ENCODE measurements at regions not wholly inside any gene's neighbourhood (a gene's known extent, or its start where the extent isn't known, plus 50 kb on each side); places are given as distances from the start of the nearest gene placed in this dataset.

DNA sequence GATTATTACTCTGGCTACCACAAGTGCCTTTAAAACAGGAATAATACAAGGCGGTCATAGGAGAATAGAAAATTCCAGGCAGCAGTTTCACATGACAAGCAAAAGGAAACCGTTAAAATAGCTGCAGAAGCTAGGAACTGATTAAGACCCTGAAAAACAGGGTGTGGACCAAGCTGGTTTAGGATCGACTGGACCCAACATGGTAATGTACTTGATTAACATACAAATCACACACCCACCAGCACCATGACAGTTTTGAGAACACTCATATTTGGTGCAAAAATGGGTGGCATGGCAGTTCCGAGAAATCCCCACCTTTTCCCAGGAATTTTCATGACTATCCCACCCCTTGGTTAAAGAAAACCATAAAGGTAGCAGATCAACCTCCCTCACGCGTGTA, 51.9 kb upstream of the TMEM163 start:
- H3K4me1 ChIP-seq (ENCODE audit: insufficient read depth, low read length), result peaks cover 23% of the 10 kb centered on the region
- no peaks in the 10 kb centered on the region for H3K36me3 ChIP-seq (ENCODE audit: insufficient read depth, low read length)
- no peak overlapping the region for H3K27ac ChIP-seq (ENCODE audit: low read depth, low read length)
- DNase-seq (ENCODE audit: insufficient read length, low spot score, missing footprints), result no peak
- H3K79me2 ChIP-seq (ENCODE audit: insufficient read depth, low read length), result no peaks in the 10 kb centered on the region
- H3K27me3 ChIP-seq (ENCODE audit: insufficient read depth, low read length), result no peaks in the 10 kb centered on the region
- no peaks in the 10 kb centered on the region for H3K9me3 ChIP-seq (ENCODE audit: low read depth, low read length)
- H3K4me3 ChIP-seq (ENCODE audit: insufficient read depth, low read length), result no peak overlapping the region
- no peaks in the 10 kb centered on the region for H4K20me1 ChIP-seq (ENCODE audit: insufficient read depth, low read length)
- no peak overlapping the region for H3K4me2 ChIP-seq (ENCODE audit: insufficient read depth, low read length)
- TF ChIP-seq, protein P1, sequence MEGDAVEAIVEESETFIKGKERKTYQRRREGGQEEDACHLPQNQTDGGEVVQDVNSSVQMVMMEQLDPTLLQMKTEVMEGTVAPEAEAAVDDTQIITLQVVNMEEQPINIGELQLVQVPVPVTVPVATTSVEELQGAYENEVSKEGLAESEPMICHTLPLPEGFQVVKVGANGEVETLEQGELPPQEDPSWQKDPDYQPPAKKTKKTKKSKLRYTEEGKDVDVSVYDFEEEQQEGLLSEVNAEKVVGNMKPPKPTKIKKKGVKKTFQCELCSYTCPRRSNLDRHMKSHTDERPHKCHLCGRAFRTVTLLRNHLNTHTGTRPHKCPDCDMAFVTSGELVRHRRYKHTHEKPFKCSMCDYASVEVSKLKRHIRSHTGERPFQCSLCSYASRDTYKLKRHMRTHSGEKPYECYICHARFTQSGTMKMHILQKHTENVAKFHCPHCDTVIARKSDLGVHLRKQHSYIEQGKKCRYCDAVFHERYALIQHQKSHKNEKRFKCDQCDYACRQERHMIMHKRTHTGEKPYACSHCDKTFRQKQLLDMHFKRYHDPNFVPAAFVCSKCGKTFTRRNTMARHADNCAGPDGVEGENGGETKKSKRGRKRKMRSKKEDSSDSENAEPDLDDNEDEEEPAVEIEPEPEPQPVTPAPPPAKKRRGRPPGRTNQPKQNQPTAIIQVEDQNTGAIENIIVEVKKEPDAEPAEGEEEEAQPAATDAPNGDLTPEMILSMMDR (IDR thresholded peaks at IDR 0.05; ENCODE audit: extremely low read depth, low read depth, low read length), result no peak
- H2AFZ ChIP-seq (ENCODE audit: low read length), result no peak overlapping the region

DNA sequence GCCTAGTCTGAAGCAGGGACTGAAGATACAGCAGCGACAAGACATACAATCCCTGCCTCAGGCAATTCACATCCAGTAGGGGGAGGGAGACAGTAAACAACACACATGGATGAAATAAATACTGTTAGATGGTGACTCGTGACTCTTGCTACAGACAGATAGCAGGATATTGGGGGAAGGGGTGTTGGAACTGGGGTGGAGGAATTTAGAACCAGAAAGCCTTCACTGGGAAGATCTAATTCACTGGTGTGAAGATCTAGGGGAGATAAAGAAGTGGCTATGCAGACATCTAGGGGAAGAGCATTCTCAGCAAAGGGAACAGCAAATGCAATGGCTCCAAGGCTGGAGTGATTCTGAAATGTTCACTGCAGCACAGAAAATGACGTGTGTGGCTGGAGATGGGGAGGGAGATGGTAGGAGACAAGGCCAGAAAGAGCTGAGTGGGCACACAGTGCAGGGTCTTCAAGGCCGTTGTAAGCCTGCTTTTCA, 52.6 kb upstream of the TMEM163 start:
- no peaks in the 10 kb centered on the region for H3K79me2 ChIP-seq (ENCODE audit: insufficient read depth, low read length)
- H3K4me3 ChIP-seq (ENCODE audit: insufficient read depth, low read length), result no peak overlapping the region
- no peaks in the 10 kb centered on the region for H3K9me3 ChIP-seq (ENCODE audit: low read depth, low read length)
- no peaks in the 10 kb centered on the region for H3K27me3 ChIP-seq (ENCODE audit: insufficient read depth, low read length)
- no peak overlapping the region for H2AFZ ChIP-seq (ENCODE audit: low read length)
- H3K4me1 ChIP-seq (ENCODE audit: insufficient read depth, low read length), result peaks cover 23% of the 10 kb centered on the region
- no peak overlapping the region for H3K27ac ChIP-seq (ENCODE audit: low read depth, low read length)
- DNase-seq (ENCODE audit: insufficient read length, low spot score, missing footprints), result no peak
- H3K4me2 ChIP-seq (ENCODE audit: insufficient read depth, low read length), result no peak overlapping the region
- no peaks in the 10 kb centered on the region for H3K36me3 ChIP-seq (ENCODE audit: insufficient read depth, low read length)
- no peaks in the 10 kb centered on the region for H4K20me1 ChIP-seq (ENCODE audit: insufficient read depth, low read length)
- TF ChIP-seq, protein P1 (IDR thresholded peaks at IDR 0.05; ENCODE audit: extremely low read depth, low read depth, low read length), result no peak

DNA sequence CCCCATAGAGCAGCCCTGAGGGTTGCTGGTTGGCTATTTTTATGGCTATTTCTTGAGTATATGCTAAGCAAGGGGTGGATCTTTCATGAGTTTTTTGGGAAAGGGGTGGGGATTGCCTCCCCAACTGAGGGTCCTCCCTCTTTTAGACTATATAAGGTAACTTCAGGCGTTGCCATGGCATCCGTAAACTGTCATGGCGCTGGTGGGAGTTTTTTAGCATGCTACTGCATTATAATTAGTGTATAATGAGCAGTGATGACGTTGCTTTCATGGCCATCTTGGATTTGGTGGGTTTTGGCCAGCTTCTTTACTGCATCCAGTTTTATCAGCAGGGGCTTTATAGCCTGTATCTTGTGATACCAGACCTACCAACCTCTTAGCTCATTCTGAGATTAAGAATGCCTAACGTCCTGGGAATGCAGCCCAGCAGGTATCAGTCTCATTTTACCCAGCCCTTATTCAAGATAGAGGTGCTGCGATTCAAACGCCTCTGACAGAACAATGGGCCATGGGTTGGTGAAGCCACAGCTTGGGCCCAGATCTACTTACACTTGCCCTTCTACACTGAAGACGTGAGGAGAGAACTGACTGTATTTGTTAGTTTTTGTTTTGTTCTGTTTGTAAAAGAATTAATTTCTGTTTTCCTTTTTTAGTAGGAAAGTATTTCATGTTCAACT, 53.8 kb upstream of the TMEM163 start:
- H3K9me3 ChIP-seq (ENCODE audit: low read depth, low read length), result no peaks in the 10 kb centered on the region
- no peaks in the 10 kb centered on the region for H3K79me2 ChIP-seq (ENCODE audit: insufficient read depth, low read length)
- no peak for DNase-seq (ENCODE audit: insufficient read length, low spot score, missing footprints)
- H2AFZ ChIP-seq (ENCODE audit: low read length), result no peak overlapping the region
- TF ChIP-seq, protein P1 (IDR thresholded peaks at IDR 0.05; ENCODE audit: extremely low read depth, low read depth, low read length), result no peak
- no peaks in the 10 kb centered on the region for H3K27me3 ChIP-seq (ENCODE audit: insufficient read depth, low read length)
- no peak overlapping the region for H3K27ac ChIP-seq (ENCODE audit: low read depth, low read length)
- no peak overlapping the region for H3K4me2 ChIP-seq (ENCODE audit: insufficient read depth, low read length)
- peaks cover 23% of the 10 kb centered on the region for H3K4me1 ChIP-seq (ENCODE audit: insufficient read depth, low read length)
- H4K20me1 ChIP-seq (ENCODE audit: insufficient read depth, low read length), result no peaks in the 10 kb centered on the region
- H3K4me3 ChIP-seq (ENCODE audit: insufficient read depth, low read length), result no peak overlapping the region
- H3K36me3 ChIP-seq (ENCODE audit: insufficient read depth, low read length), result no peaks in the 10 kb centered on the region

DNA sequence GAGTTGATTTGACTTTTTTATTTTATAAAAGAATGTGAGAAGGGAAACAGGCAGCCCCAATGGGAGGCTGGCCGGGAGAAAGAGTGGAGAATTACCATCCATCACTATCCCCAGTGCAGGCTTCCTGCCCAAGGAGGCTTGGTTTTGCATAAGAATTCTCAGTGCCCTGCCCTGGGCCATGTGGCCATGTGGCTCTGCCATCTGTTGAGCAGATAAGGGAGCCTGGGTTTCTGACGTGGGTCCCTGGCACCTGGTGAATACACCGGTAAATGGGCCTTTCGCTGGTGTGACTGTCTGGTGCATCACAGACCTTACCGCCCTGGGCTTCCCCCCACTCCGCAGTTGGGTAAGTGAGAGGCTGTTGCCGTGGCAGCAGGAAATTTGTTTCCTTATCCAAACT, 54.5 kb upstream of the TMEM163 start:
- no peak for DNase-seq (ENCODE audit: insufficient read length, low spot score, missing footprints)
- TF ChIP-seq, protein P1 (IDR thresholded peaks at IDR 0.05; ENCODE audit: extremely low read depth, low read depth, low read length), result no peak
- no peak overlapping the region for H3K27ac ChIP-seq (ENCODE audit: low read depth, low read length)
- H3K79me2 ChIP-seq (ENCODE audit: insufficient read depth, low read length), result no peaks in the 10 kb centered on the region
- H2AFZ ChIP-seq (ENCODE audit: low read length), result peak overlapping the region; percentile 49
- H3K4me3 ChIP-seq (ENCODE audit: insufficient read depth, low read length), result no peak overlapping the region
- H3K4me2 ChIP-seq (ENCODE audit: insufficient read depth, low read length), result peak overlapping the region; percentile 26
- H3K9me3 ChIP-seq (ENCODE audit: low read depth, low read length), result no peaks in the 10 kb centered on the region
- H3K36me3 ChIP-seq (ENCODE audit: insufficient read depth, low read length), result no peaks in the 10 kb centered on the region
- no peaks in the 10 kb centered on the region for H3K27me3 ChIP-seq (ENCODE audit: insufficient read depth, low read length)
- no peaks in the 10 kb centered on the region for H4K20me1 ChIP-seq (ENCODE audit: insufficient read depth, low read length)
- peaks cover 23% of the 10 kb centered on the region for H3K4me1 ChIP-seq (ENCODE audit: insufficient read depth, low read length)

All from osteoblast (primary cell).